ENCODE measurements at regions not wholly inside any gene's neighbourhood (a gene's known extent, or its start where the extent isn't known, plus 50 kb on each side); places are given as distances from the start of the nearest gene placed in this dataset.
"Not testable (repeated sequence)": the region's sequence is repeated elsewhere in the genome, so short reads cannot be mapped to it uniquely, and the experiment has no call there.

DNA sequence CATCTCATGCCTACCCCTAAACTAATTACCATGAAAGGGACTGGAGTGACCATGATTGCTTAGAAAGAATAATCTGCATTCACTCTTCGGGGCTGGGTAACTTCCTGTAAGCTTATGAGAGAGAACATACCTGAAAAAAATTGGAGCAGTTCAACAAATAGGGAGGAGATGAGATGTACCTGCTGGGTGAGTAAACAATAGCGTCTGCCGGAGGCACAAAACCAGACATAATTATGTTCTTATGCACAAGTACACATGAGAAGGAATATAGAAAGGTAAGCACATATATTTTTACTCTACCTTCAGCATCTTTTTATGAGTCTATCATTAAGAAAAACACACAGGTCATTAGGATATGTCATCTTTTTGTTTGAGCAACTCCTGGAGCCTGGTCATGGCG lies 224.6 kb upstream of the FERD3L start:
- ATAC-seq (no peak), DNase-seq (no peak)
- H3K4me1 Mint-ChIP-seq, result no peaks in the 10 kb centered on the region
- CTCF ChIA-PET, result no interaction called here
- H3K27ac Mint-ChIP-seq, result no peak overlapping the region
- no peak overlapping the region for H3K4me3 Mint-ChIP-seq
- no peaks in the 10 kb centered on the region for H3K36me3 Mint-ChIP-seq
- no peaks in the 10 kb centered on the region for H3K27me3 Mint-ChIP-seq
- H3K9me3 Mint-ChIP-seq (ENCODE audit: low read depth), result no peaks in the 10 kb centered on the region

DNA sequence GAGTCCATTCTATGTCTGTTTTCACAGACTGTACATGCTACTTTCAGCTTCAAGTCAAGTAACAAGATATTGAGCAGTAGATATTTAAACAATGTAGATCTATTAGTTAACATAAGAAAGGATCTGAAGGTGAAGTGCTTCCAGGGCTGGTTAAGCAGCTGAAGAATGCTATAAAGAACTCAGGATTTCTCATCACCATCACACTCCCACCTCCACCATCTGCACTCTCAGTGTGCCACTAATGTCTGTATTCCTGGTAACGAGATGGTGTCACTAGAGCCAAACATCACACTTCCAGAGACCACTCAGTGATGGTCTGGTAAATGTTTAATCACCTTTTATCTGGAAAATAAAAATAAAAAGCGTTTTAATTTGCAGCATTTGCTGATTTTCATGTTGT lies 224.0 kb upstream of the FERD3L start:
- H3K36me3 Mint-ChIP-seq, result no peaks in the 10 kb centered on the region
- no peak for ATAC-seq
- H3K9me3 Mint-ChIP-seq (ENCODE audit: low read depth), result no peaks in the 10 kb centered on the region
- H3K27ac Mint-ChIP-seq, result no peak overlapping the region
- H3K4me3 Mint-ChIP-seq, result no peak overlapping the region
- CTCF ChIA-PET, result no interaction called here
- DNase-seq, result no peak
- H3K4me1 Mint-ChIP-seq, result no peaks in the 10 kb centered on the region
- H3K27me3 Mint-ChIP-seq, result no peaks in the 10 kb centered on the region

DNA sequence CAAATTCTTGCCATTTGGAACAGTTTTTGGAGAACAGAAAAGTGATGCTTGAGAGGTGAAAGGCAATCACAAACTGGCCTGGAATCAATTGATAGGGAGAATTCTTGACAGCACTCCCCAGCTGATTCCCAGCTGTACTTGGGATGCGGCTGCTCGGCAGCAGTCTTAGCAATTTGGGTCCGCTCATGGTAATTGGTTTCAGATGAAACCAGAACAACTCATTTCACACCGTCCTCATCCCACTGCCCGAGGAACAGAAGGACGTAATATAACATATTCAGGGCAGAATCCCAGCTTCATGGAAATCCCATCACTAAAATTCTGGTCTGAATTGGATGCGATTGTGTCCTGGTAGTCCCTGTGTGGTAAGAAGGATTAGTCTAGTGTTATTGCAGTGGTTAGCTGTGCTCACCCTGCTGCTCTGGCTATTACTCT lies 223.3 kb upstream of the FERD3L start:
- no peaks in the 10 kb centered on the region for H3K9me3 Mint-ChIP-seq (ENCODE audit: low read depth)
- no peaks in the 10 kb centered on the region for H3K27me3 Mint-ChIP-seq
- no peak overlapping the region for H3K27ac Mint-ChIP-seq
- H3K4me3 Mint-ChIP-seq, result no peak overlapping the region
- CTCF ChIA-PET, result no interaction called here
- ATAC-seq, result no peak
- no peaks in the 10 kb centered on the region for H3K4me1 Mint-ChIP-seq
- DNase-seq, result no peak
- no peaks in the 10 kb centered on the region for H3K36me3 Mint-ChIP-seq

DNA sequence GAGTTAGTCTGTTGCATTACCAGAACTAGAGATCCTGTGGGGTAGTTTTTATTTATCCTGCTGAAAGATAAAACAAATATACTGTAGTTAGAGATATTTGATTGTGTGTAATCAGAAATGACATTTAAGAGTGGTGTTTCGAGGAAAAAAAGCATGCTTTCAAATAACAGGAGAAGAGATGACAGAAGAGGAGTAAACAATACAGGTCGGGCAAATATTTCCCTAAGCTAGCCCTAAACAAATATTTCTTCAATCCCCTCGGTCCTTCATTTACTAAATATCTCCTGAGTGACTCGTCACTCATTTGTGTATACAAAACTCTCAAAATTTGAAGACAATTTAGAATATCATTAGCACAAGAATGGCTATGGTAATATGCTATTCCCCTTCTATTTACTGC lies 219.7 kb upstream of the FERD3L start:
- Mint-ChIP-seq H3K4me1 (no peaks in the 10 kb centered on the region), H3K9me3 (ENCODE audit: low read depth) (no peaks in the 10 kb centered on the region), H3K4me3 (no peak overlapping the region), H3K36me3 (no peaks in the 10 kb centered on the region), H3K27me3 (no peaks in the 10 kb centered on the region), H3K27ac (no peak overlapping the region)
- DNase-seq, result no peak
- CTCF ChIA-PET, result interaction anchor here (0.6 kb wide), 1 partner anchor 128 kb away, joined by 3 read pairs; no protein-coding TSS in a partner anchor
- ATAC-seq, result no peak

DNA sequence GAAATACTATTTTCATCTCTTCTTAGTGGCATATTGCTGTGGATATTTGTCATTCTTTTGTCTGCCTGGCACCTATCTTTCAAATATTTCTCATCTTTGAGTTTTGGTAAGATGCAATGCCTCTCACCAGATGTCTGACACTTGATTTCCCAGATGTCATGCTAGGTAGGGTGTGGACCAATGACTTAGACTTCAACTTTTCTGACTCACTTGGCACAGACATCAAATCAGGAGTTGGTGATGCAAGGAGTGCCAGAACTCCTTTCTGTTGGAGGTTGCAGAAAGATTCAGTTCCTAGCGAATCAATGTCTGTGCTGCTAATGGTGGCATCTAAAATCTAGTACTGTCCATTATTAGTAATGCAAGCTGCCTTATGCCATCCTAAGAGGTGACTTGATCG lies 216.9 kb upstream of the FERD3L start:
- no peaks in the 10 kb centered on the region for H3K27me3 Mint-ChIP-seq
- no peak for ATAC-seq
- H3K4me3 Mint-ChIP-seq, result no peak overlapping the region
- CTCF ChIA-PET, result no interaction called here
- no peaks in the 10 kb centered on the region for H3K9me3 Mint-ChIP-seq (ENCODE audit: low read depth)
- no peaks in the 10 kb centered on the region for H3K36me3 Mint-ChIP-seq
- H3K4me1 Mint-ChIP-seq, result no peaks in the 10 kb centered on the region
- no peak overlapping the region for H3K27ac Mint-ChIP-seq
- DNase-seq, result no peak

DNA sequence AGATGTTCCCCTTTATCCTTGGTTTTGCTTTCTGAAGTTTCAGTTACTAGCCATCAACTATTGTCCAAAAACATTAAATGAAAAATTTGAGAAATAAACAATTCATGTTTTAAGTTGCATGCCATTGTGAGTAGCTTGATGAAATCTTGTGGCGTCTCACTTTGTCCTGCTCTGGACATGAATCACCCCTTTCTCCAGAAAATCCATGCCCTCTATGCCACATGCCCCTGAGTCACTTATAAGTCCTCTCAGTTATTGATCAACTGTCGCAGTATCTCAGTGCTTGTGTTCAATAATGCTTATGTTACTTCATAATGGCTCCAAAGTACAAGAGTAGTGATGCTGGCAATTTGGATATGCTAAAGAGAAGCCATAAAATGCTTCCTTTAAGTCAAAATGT lies 208.0 kb upstream of the FERD3L start:
- no peaks in the 10 kb centered on the region for H3K27me3 Mint-ChIP-seq
- CTCF ChIA-PET, result no interaction called here
- no peak overlapping the region for H3K4me3 Mint-ChIP-seq
- no peak overlapping the region for H3K27ac Mint-ChIP-seq
- DNase-seq, result no peak
- no peaks in the 10 kb centered on the region for H3K36me3 Mint-ChIP-seq
- no peak for ATAC-seq
- H3K9me3 Mint-ChIP-seq (ENCODE audit: low read depth), result no peaks in the 10 kb centered on the region
- H3K4me1 Mint-ChIP-seq, result no peaks in the 10 kb centered on the region

DNA sequence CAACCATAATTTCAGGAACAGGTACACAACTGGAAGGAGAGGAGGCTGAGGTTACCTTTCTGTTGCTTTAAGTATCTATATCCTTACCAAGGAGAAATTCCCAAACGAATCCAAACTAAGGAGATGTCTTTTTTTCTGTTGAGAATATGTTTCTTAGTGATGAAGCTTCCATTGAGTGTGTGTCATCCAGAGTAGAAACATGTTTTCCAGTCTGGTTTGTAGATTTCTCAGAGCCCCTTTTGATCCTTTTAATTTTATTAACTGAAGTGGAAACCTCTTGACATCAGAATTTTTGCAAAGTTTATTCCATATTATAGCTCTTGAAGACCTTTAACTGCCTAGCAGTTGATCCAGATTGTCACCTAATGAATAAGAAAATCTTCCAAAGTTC lies 207.1 kb upstream of the FERD3L start:
- CTCF ChIA-PET, result no interaction called here
- ATAC-seq, result no peak
- no peak overlapping the region for H3K4me3 Mint-ChIP-seq
- H3K9me3 Mint-ChIP-seq (ENCODE audit: low read depth), result no peaks in the 10 kb centered on the region
- H3K27ac Mint-ChIP-seq, result no peak overlapping the region
- DNase-seq, result no peak
- H3K27me3 Mint-ChIP-seq, result no peaks in the 10 kb centered on the region
- no peaks in the 10 kb centered on the region for H3K36me3 Mint-ChIP-seq
- H3K4me1 Mint-ChIP-seq, result no peaks in the 10 kb centered on the region

DNA sequence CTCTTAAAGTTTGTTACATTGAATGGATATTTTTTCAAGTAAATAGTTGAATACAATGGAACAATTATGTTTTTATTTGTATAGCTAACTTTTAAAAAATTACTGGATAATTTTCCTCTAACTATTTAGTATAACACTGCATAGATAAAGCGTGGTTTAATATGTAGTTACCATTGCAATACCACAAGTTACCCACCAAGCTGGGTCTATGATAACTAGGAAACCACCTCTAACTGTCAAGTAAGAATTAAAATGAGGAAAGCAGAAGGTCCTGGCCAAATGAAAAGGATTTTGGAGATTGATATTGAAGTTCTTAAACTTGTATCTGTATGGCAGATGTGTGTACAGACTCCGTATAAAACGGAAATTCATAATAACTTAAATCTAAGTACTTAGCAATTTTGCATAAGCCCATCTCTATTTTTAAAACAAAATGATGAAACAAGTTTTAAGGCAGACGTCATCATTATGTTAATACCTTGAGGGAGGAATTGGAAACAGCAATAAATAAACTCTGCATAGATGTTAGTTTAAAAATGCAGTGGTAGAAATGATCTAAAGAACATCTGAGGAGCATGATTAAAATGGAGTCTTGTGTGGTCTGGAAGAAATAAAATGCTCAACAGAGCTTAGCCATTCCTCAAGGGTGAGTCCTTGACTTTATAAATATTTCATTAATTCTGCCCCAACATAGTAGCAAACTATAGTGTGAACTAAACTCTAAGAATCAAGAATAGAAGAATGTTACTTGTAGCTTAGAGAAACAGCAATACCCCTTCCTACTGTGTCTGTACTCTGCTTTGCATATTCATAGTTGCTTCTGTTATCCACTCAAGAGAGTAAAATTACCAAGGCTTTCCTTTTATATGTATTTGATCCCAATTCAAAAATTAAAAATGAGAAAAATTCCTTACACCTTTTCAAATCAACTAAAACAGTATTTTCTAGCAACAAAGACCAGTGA lies 206.4 kb upstream of the FERD3L start:
- DNase-seq, result no peak
- H3K27ac Mint-ChIP-seq, result no peak overlapping the region
- H3K4me3 Mint-ChIP-seq, result no peak overlapping the region
- peaks cover under 1% of the 10 kb centered on the region for H3K9me3 Mint-ChIP-seq (ENCODE audit: low read depth)
- H3K27me3 Mint-ChIP-seq, result no peaks in the 10 kb centered on the region
- no peak for ATAC-seq
- H3K36me3 Mint-ChIP-seq, result no peaks in the 10 kb centered on the region
- CTCF ChIA-PET, result no interaction called here
- no peaks in the 10 kb centered on the region for H3K4me1 Mint-ChIP-seq

DNA sequence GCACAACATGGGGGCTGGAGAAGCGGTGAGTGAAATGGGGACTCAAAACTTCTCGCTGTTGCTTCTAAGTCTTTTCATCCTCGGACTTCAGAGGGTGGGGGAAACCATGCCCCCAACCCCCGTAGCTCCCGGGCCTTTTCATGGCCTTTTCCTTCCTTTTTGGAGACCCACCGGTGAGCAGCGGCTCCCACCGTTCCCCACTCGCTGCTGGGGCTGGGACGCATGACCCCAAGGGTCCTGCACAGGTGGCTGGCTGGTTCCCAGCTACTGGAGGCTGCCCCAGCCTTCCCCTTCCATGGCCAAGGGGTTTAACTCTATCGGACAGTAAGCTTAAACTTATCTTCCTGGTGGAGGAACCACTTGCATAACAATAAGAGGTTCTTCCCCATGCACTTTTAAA lies 194.3 kb upstream of the FERD3L start:
- Mint-ChIP-seq H3K4me3 (no peak overlapping the region), H3K4me1 (no peaks in the 10 kb centered on the region), H3K27me3 (no peaks in the 10 kb centered on the region), H3K9me3 (ENCODE audit: low read depth) (peaks cover 1% of the 10 kb centered on the region), H3K36me3 (no peaks in the 10 kb centered on the region), H3K27ac (no peak overlapping the region)
- CTCF ChIA-PET, result no interaction called here
- no peak for DNase-seq
- ATAC-seq, result no peak

DNA sequence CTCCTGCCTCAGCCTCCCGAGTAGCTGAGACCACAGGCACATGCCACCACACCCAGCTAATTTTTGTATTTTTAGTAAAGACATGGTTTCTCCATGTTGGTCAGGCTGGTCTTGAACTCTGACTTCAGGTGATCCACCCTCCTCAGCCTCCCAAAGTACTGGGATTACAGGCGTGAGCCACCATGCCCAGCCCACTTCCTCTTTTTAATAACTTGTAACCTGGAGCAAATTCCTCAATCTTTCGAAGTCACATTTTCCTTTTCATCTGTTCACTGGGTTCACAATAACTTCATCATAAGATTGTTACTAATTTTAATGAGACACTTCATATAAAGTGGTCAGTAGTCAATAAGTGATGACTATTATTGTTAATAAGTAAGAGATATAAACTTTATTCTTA lies 193.3 kb upstream of the FERD3L start:
- H3K27me3 Mint-ChIP-seq; ATAC-seq; DNase-seq; H3K4me3 Mint-ChIP-seq; H3K4me1 Mint-ChIP-seq; H3K36me3 Mint-ChIP-seq; CTCF ChIA-PET; H3K9me3 Mint-ChIP-seq (ENCODE audit: low read depth); H3K27ac Mint-ChIP-seq: not testable (repeated sequence)

DNA sequence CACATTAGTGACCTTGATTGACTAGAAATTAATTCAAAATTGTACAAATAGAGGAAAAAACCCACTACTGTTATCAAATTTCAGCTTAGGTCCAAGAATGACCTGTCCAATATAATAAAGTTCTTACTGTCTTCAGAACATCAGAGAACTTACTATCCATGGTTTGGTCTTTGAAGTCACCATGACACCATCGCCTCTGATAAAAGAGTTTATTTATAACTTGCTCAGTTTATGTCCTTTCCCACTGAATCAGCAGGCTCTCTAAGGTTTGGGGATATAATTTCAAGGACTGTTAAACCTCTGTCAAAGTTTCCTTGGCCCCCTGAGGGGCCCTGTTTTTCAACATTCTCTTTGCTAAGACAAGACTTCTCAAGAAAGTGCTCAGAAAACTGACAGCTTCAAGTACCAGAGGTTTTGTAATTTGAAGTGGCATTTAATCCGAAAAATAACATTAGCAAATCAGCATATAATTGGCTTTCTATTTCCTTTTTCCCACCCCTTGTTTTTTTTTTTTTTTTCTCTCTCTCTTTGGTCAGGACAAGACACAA lies 191.7 kb upstream of the FERD3L start:
- no peak for ATAC-seq

DNA sequence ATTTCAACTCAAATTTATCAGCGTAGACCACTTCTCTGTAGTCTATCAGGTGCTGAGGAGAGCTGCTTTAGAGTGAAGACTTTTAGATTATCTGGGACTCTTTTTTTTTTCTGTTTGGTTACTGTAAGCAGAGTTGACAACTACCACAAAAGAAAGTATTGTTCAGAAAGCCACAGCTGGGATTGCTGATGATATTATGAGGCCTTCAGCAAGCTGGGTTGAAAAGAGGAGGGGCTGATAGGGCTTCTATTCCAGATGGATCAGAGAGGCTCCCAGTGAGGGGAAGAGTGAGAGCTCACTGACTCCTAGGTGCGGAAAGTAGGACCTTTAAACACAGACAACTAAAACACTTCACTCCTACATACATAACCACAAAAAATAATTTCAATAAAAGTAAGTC lies 188.5 kb upstream of the FERD3L start:
- Mint-ChIP-seq H3K9me3 (ENCODE audit: low read depth) (peaks cover 2% of the 10 kb centered on the region), H3K27ac (no peak overlapping the region), H3K27me3 (no peaks in the 10 kb centered on the region), H3K36me3 (no peaks in the 10 kb centered on the region), H3K4me1 (no peaks in the 10 kb centered on the region), H3K4me3 (no peak overlapping the region)
- ATAC-seq, result no peak
- CTCF ChIA-PET, result no interaction called here
- DNase-seq, result no peak

More for the DNA sequence above, 191.7 kb upstream of the FERD3L start:
- no peaks in the 10 kb centered on the region for H3K4me1 Mint-ChIP-seq
- peaks cover 2% of the 10 kb centered on the region for H3K9me3 Mint-ChIP-seq (ENCODE audit: low read depth)
- CTCF ChIA-PET, result no interaction called here
- no peaks in the 10 kb centered on the region for H3K36me3 Mint-ChIP-seq
- no peak for DNase-seq
- H3K27ac Mint-ChIP-seq, result no peak overlapping the region
- H3K27me3 Mint-ChIP-seq, result no peaks in the 10 kb centered on the region
- no peak overlapping the region for H3K4me3 Mint-ChIP-seq

DNA sequence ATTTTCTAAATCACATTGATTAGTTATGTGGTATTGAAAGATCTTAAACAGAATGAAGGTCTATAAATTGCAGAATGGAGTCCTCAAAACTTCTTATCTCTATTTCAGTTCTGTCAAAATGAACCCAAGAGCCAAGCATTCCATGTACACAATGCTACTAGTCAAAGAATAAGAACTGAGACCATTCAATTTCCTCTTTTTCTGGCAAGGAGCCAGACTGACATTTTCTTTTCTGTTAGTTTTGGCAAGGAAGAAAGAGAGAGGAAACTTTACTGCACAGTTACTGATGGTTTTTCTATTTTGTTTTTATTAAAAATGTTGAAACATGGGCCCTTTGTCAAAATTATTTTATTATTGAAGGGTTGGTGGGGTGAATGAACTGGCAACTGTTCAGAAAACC lies 181.8 kb upstream of the FERD3L start:
- Mint-ChIP-seq H3K9me3 (ENCODE audit: low read depth) (peaks cover 6% of the 10 kb centered on the region), H3K36me3 (no peaks in the 10 kb centered on the region), H3K4me3 (no peak overlapping the region), H3K4me1 (no peaks in the 10 kb centered on the region), H3K27ac (no peak overlapping the region), H3K27me3 (no peaks in the 10 kb centered on the region)
- CTCF ChIA-PET, result no interaction called here
- no peak for DNase-seq
- no peak for ATAC-seq

DNA sequence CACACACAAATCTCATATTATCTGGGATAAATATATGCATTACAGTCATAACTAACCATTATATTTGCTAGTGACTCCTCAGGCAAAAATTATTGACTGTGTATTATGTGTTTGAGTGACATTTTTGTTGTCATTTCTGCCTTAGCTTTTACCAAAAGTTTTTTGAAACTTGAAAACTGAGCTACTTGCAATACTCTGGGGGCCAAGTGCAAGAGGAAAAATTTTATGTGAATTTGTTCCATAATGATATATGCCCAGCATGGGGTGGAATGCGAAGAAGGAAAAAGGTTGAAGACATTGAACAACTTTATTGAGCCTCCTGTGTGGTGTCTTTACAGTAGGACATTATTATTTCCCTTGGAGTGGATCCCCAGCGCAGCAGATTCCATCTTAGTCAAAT lies 176.8 kb upstream of the FERD3L start:
- ATAC-seq (no peak), DNase-seq (no peak)
- H3K4me3 Mint-ChIP-seq, result no peak overlapping the region
- no peaks in the 10 kb centered on the region for H3K4me1 Mint-ChIP-seq
- CTCF ChIA-PET, result no interaction called here
- H3K36me3 Mint-ChIP-seq, result no peaks in the 10 kb centered on the region
- peaks cover 10% of the 10 kb centered on the region for H3K9me3 Mint-ChIP-seq (ENCODE audit: low read depth)
- H3K27ac Mint-ChIP-seq, result no peak overlapping the region
- no peaks in the 10 kb centered on the region for H3K27me3 Mint-ChIP-seq

All from activated CD8-positive, alpha-beta memory T cell treated with anti-CD3 and anti-CD28 coated beads, Interleukin-2, amount 10 ng/mL, durations not matched to agents 7 days and 5 days (primary cell).